ENCODE measurements at regions not wholly inside any gene's neighbourhood (a gene's known extent, or its start where the extent isn't known, plus 50 kb on each side); places are given as distances from the start of the nearest gene placed in this dataset.

DNA sequence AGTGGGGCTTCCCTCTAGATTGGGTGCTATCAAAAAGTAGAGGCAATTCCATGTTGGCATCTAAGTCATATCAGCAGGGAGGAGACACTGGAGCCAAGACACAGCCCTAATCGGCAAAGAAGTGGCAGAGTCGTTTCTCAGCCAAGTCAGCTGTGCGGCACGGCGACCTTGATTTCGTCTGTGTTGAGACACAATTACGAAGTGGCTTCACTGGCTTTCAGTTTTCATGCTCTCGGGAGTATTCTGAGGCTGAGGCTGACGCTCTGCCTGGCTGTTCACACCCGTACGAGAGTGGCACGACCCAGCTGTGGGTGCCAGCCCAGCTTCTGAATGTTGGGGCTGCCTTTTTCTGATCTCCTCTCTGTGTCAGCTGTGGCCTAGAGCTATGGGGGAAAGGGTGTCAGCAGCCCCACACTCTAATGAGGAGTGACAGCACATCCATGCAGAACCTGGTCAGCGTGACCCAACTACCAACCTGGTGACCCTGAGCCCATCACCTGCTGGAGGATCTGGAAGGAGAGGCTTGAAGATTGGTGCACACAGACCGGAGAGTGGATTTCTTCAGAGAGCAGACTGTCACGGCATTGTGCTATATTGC, 105.7 kb upstream of the TMEM45B start:
- Histone ChIP-seq H3K36me3 (ENCODE audit: control insufficient read depth in 1 of 2, insufficient read depth in 2 of 2, low read length in 2 of 2) (no peaks in the 10 kb centered on the region), H3K4me2 (ENCODE audit: low read length) (no peak overlapping the region), H4K20me1 (ENCODE audit: insufficient read depth) (no peaks in the 10 kb centered on the region), H3K4me1 (ENCODE audit: control insufficient read depth in 1 of 2, insufficient read depth in 2 of 2, low read length in 2 of 2) (no peaks in the 10 kb centered on the region), H3K27ac (ENCODE audit: low read depth, low read length) (no peak overlapping the region), H3K27me3 (ENCODE audit: insufficient read depth, low read length) (no peaks in the 10 kb centered on the region), H2AFZ (ENCODE audit: low read depth, low read length, poor library complexity, severe bottlenecking) (no peak overlapping the region), H3K9ac (ENCODE audit: low read length) (no peak overlapping the region), H3K9me3 (ENCODE audit: control insufficient read depth in 1 of 2, insufficient read depth in 1 of 2, low read depth in 1 of 2, low read length in 2 of 2) (no peaks in the 10 kb centered on the region), H3K79me2 (ENCODE audit: insufficient read depth, low read length) (no peaks in the 10 kb centered on the region), H3K9me2 (ENCODE audit: insufficient read depth) (no peaks in the 10 kb centered on the region), H3K4me3 (replicated peaks in 1 of 2; ENCODE audit: low read depth in 1 of 2, low read length in 2 of 2) (no peak overlapping the region)
- TF ChIP-seq, protein P1, sequence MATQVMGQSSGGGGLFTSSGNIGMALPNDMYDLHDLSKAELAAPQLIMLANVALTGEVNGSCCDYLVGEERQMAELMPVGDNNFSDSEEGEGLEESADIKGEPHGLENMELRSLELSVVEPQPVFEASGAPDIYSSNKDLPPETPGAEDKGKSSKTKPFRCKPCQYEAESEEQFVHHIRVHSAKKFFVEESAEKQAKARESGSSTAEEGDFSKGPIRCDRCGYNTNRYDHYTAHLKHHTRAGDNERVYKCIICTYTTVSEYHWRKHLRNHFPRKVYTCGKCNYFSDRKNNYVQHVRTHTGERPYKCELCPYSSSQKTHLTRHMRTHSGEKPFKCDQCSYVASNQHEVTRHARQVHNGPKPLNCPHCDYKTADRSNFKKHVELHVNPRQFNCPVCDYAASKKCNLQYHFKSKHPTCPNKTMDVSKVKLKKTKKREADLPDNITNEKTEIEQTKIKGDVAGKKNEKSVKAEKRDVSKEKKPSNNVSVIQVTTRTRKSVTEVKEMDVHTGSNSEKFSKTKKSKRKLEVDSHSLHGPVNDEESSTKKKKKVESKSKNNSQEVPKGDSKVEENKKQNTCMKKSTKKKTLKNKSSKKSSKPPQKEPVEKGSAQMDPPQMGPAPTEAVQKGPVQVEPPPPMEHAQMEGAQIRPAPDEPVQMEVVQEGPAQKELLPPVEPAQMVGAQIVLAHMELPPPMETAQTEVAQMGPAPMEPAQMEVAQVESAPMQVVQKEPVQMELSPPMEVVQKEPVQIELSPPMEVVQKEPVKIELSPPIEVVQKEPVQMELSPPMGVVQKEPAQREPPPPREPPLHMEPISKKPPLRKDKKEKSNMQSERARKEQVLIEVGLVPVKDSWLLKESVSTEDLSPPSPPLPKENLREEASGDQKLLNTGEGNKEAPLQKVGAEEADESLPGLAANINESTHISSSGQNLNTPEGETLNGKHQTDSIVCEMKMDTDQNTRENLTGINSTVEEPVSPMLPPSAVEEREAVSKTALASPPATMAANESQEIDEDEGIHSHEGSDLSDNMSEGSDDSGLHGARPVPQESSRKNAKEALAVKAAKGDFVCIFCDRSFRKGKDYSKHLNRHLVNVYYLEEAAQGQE (IDR thresholded peaks at IDR 0.05; ENCODE audit: low read depth): no peak
- TF ChIP-seq, protein P2, sequence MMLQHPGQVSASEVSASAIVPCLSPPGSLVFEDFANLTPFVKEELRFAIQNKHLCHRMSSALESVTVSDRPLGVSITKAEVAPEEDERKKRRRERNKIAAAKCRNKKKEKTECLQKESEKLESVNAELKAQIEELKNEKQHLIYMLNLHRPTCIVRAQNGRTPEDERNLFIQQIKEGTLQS (IDR thresholded peaks at IDR 0.05): no peak
- intact Hi-C loops (cut with micrococcal nuclease): no loop called here
- RAD21 ChIA-PET (ENCODE audit: low non-redundant PET in 1 of 2, low total read pairs in 2 of 2, uncharacterized antibody in 2 of 2, unreplicated experiment in 2 of 2): no interaction called here
- no TSS peak for BruUV-seq (replicated peaks)
- DNase-seq (ENCODE audit: low read depth, low spot score) (no peak), ATAC-seq (no peak)
- CTCF ChIA-PET: no interaction called here
- POLR2A ChIA-PET: no interaction called here

DNA sequence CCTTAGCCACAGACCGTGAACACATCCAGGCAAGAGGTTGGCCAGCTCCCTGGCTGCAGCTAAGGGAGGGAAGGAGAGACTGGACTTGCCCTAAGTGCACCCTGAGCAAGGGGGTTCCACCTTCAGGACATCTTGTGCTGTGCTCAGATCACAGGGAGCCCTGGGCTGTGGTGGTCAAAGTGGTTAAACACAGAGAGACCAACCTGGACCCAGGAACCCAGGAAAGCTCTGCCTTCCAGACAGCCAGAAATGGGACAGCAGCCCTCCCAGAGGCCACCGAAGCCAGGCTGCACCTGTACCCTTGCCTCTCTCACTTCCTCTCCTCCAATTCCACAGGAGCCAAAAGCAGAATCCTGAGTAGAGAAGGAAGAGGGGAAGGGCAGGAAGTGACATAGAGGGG, 105.2 kb upstream of the TMEM45B start:
- Histone ChIP-seq H4K20me1 (ENCODE audit: insufficient read depth) (no peaks in the 10 kb centered on the region), H3K4me1 (ENCODE audit: control insufficient read depth in 1 of 2, insufficient read depth in 2 of 2, low read length in 2 of 2) (no peaks in the 10 kb centered on the region), H3K27ac (ENCODE audit: low read depth, low read length) (no peak overlapping the region), H3K79me2 (ENCODE audit: insufficient read depth, low read length) (no peaks in the 10 kb centered on the region), H3K36me3 (ENCODE audit: control insufficient read depth in 1 of 2, insufficient read depth in 2 of 2, low read length in 2 of 2) (no peaks in the 10 kb centered on the region), H3K27me3 (ENCODE audit: insufficient read depth, low read length) (no peaks in the 10 kb centered on the region), H3K9me3 (ENCODE audit: control insufficient read depth in 1 of 2, insufficient read depth in 1 of 2, low read depth in 1 of 2, low read length in 2 of 2) (no peaks in the 10 kb centered on the region), H2AFZ (ENCODE audit: low read depth, low read length, poor library complexity, severe bottlenecking) (no peak overlapping the region), H3K4me3 (replicated peaks in 1 of 2; ENCODE audit: low read depth in 1 of 2, low read length in 2 of 2) (no peak overlapping the region), H3K4me2 (ENCODE audit: low read length) (no peak overlapping the region), H3K9me2 (ENCODE audit: insufficient read depth) (no peaks in the 10 kb centered on the region), H3K9ac (ENCODE audit: low read length) (no peak overlapping the region)
- ATAC-seq (no peak), DNase-seq (ENCODE audit: low read depth, low spot score) (no peak)
- intact Hi-C loops (cut with micrococcal nuclease): no loop called here
- BruUV-seq (replicated peaks): no TSS peak
- TF ChIP-seq SP1 (IDR thresholded peaks at IDR 0.05; ENCODE audit: low read depth): no peak
- POLR2A ChIA-PET: no interaction called here
- RAD21 ChIA-PET (ENCODE audit: low non-redundant PET in 1 of 2, low total read pairs in 2 of 2, uncharacterized antibody in 2 of 2, unreplicated experiment in 2 of 2): no interaction called here
- CTCF ChIA-PET: no interaction called here

Data from HCT116 (cell line).